Skin epidermis (tissue), 12 donors: ENCODE measurements at regions not wholly inside any gene's neighbourhood (a gene's known extent, or its start where the extent isn't known, plus 50 kb on each side); places are given as distances from the start of the nearest gene placed in this dataset.
"Not testable (repeated sequence)": the region's sequence is repeated elsewhere in the genome, so short reads cannot be mapped to it uniquely, and the experiment has no call there.

Source experiments
- H3K27ac ChIP-seq, 21 experiments: fragments of 200-600 bp; sonication (generic) in 11 of 21; one replicate each; pipeline ENCODE4 v1.5.0; 2020; ENCODE audit warnings: mild to moderate bottlenecking in 3 of 21, inconsistent platforms in 2 of 21, moderate library complexity in 2 of 21
- H3K4me3 ChIP-seq, 7 experiments: fragments of 200-600 bp; sonication (generic) in 2 of 7; one replicate each; pipeline ENCODE4 v1.5.0; 2020; ENCODE audit warnings: inconsistent platforms in 2 of 7, mild to moderate bottlenecking in 2 of 7, moderate library complexity in 1 of 7

- no peak overlapping the region for H3K4me3 ChIP-seq
- no peak overlapping the region for H3K27ac ChIP-seq
Observed at GRCh38 chr2:193187816-193188215, 993.1 kb upstream of the TMEFF2 start.

DNA sequence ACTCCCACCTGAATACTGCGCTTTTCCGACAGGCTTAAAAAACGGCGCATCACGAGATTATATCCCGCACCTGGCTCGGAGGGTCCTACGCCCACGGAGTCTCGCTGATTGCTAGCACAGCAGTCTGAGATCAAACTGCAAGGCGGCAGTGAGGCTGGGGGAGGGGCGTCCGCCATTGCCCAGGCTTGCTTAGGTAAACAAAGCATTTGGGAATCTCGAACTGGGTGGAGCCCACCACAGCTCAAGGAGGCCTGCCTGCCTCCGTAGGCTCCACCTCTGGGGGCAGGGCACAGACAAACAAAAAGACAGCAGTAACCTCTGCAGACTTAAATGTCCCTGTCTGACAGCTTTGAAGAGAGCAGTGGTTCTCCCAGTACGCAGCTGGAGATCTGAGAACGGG, 976.2 kb upstream of the TMEFF2 start:
- not testable (repeated sequence) for H3K27ac ChIP-seq, H3K4me3 ChIP-seq

DNA sequence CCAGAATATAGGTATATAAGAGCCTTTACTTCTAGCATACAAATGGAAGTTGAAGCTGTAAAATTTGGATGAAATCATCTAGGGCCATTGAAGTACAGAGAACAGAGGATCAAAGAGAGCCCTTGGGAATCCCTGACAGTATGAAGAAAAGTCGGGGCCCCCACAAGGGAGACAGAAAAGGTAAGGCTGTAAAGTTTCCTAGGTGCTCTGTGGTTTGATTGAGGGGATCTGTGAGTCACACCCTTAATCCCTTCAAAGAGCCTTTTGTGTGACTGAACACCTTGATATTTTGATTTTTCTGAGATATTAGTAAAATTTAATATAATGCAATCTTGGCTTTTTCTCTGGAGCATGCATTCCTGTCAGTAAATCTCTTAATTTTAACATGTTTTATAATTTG, 961.7 kb upstream of the TMEFF2 start:
- Histone ChIP-seq H3K27ac (no peak overlapping the region), H3K4me3 (no peak overlapping the region)

GRCh38 chr2:193154076-193154475, 959.3 kb upstream of the TMEFF2 start:
- Histone ChIP-seq H3K27ac (no peak overlapping the region), H3K4me3 (no peak overlapping the region)

- no peak overlapping the region for H3K27ac ChIP-seq
- no peak overlapping the region for H3K4me3 ChIP-seq
Observed at GRCh38 chr2:193153576-193153975, 958.8 kb upstream of the TMEFF2 start.

DNA sequence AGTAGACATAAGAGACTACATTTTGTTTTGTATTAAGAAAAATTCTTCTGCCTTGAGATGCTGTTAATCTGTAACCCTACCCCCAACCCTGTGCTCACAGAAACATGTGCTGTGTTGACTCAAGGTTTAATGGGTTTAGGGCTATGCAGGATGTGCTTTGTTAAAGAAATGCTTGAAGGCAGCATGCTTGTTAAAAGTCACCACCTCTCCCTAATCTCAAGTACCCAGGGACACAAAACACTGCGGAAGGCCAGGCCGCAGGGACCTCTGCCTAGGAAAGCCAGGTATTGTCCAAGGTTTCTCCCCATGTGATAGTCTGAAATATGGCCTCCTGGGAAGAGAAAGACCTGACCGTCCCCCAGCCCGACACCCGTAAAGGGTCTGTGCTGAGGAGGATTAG, 947.7 kb upstream of the TMEFF2 start:
- H3K4me3 ChIP-seq, H3K27ac ChIP-seq: not testable (repeated sequence)

GRCh38 chr2:193141998-193142397, 947.3 kb upstream of the TMEFF2 start:
- Histone ChIP-seq H3K27ac (no peak overlapping the region), H3K4me3 (no peak overlapping the region)

- H3K27ac ChIP-seq, H3K4me3 ChIP-seq: not testable (repeated sequence)
Observed at GRCh38 chr2:193140895-193141294, 946.2 kb upstream of the TMEFF2 start.

GRCh38 chr2:193124815-193125214, 930.1 kb upstream of the TMEFF2 start:
- Histone ChIP-seq H3K27ac (no peak overlapping the region), H3K4me3 (no peak overlapping the region)

DNA sequence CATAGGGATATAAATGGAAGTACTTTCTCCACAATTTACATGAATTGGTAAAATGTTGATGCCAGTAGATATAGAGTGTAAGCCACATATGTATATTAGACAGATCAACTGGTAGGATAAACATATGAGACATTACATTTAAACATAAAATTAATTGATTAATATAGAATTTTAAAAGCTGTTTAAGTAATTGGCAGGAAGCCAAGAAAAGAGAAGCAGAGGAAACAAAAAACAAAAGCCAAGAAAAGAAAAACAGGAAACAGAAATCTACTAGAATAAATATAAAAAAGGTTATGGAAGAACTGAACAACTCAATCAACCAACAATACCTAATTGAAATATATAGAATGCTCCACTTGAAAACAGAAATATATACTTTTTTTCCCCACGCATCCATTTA, 920.1 kb upstream of the TMEFF2 start:
- H3K27ac ChIP-seq = no peak overlapping the region

GRCh38 chr2:193112986-193113385, 918.3 kb upstream of the TMEFF2 start:
- Histone ChIP-seq H3K4me3 (no peak overlapping the region), H3K27ac (no peak overlapping the region)

More for the DNA sequence above, 920.1 kb upstream of the TMEFF2 start:
- H3K4me3 ChIP-seq = no peak overlapping the region

- Histone ChIP-seq H3K27ac (no peak overlapping the region), H3K4me3 (no peak overlapping the region)
Observed at GRCh38 chr2:193103064-193103463, 908.3 kb upstream of the TMEFF2 start.

DNA sequence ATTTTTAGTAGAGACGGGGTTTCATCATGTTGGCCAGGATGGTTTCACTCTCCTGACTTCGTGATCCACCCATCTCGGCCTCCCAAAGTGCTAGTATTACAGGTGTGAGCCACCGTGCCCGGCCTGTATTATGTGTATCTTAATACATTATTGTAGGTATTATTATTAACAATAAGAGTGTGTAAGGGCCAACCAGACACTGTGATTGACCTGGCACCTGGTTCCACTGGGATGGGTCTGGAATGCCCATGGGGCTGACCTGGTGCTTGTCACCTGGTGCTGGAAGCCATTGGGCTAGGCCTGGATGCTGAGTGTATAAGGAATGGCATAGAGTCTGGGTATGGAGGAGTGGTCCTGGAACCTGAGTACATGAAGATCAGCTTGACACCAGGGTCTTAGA, 906.9 kb upstream of the TMEFF2 start:
- Histone ChIP-seq H3K4me3 (no peak overlapping the region), H3K27ac (no peak overlapping the region)

DNA sequence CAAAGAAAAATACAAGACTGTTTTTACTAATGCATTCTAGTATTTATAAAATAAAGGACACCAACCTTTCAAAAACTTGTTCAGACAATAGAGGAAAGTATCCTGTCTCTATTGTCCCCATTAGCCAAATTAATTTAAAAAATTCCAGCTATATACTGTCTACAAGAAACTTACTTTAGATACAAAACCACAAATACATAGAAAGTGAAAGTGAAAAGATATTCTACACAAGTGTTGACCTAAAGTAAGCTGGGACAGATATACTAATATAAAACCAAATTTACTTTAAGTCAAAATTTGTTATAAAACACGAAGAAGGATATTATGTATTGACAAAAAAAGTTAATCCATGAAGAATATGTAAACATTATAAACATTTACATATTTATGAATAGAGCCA, 893.3 kb upstream of the TMEFF2 start:
- H3K4me3 ChIP-seq = no peak overlapping the region
- no peak overlapping the region for H3K27ac ChIP-seq

GRCh38 chr2:193076995-193077394, 882.3 kb upstream of the TMEFF2 start:
- Histone ChIP-seq H3K4me3 (no peak overlapping the region), H3K27ac (no peak overlapping the region)

- Histone ChIP-seq H3K4me3 (no peak overlapping the region), H3K27ac (no peak overlapping the region)
Observed at GRCh38 chr2:193074933-193075332, 880.2 kb upstream of the TMEFF2 start.

DNA sequence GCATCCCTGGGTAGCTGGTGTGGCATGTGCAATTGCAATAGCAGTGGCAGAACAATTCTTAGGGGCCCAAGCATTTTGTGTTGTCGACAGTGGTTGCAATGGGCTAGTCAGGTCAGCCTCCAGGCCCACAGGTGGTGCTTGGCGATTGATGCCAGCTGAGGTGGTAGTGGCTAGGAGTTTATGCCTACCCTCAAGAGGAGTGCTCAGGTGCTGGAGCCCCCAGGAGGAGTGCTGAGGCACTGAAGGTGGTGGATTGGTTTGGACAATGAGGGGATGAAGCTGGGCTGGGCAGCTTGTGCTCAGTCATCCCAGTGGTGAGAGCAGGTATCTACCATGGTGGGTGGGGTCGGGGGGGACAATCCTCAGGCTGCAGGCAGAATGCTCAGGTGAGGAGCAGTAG, 877.9 kb upstream of the TMEFF2 start:
- Histone ChIP-seq H3K27ac (no peak overlapping the region), H3K4me3 (no peak overlapping the region)

DNA sequence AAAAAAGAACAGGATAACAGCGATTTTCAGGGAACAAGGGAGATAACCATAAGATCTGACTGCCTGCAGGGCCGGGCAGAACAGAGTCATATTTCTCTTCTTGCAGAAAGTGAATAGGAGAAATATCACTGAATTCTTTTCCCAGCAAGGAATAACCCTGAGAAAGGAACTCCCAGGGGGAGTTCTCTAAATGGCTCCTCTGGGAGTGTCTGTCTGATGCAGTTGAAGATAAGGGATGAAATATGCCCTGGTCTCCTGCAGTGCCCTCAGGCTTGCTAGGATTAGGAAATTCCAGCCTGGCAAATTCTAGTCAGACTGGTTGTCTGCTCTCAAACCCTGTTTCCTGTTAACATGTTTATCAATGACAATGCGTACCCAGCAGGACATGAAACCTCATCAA, 830.8 kb upstream of the TMEFF2 start:
- not testable (repeated sequence) for H3K4me3 ChIP-seq, H3K27ac ChIP-seq

- Histone ChIP-seq H3K4me3 (no peak overlapping the region), H3K27ac (no peak overlapping the region)
Observed at GRCh38 chr2:193024791-193025190, 830.1 kb upstream of the TMEFF2 start.

DNA sequence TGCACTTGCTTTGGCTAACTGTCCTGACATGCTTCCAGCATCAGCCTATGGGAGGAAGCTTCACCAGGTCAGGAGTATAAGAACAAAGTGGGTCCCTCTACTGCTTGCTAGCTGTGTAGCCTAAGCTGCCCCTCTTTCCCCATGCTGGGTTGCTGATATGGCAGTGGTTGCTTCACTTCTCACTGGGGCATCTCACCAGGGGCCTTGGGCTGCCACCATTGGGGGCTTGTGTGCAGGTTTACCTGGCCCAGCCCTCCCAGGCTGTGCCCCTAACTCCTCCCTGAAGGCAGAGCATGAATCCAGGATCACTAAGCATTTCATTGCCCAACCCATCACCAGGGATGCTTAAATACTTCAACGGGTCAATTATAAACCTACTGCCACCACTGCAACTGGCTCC, 817.1 kb upstream of the TMEFF2 start:
- H3K27ac ChIP-seq = no peak overlapping the region

GRCh38 chr2:192993059-192993458, 798.3 kb upstream of the TMEFF2 start:
- no peak overlapping the region for H3K4me3 ChIP-seq

More for the DNA sequence above, 817.1 kb upstream of the TMEFF2 start:
- no peak overlapping the region for H3K4me3 ChIP-seq

DNA sequence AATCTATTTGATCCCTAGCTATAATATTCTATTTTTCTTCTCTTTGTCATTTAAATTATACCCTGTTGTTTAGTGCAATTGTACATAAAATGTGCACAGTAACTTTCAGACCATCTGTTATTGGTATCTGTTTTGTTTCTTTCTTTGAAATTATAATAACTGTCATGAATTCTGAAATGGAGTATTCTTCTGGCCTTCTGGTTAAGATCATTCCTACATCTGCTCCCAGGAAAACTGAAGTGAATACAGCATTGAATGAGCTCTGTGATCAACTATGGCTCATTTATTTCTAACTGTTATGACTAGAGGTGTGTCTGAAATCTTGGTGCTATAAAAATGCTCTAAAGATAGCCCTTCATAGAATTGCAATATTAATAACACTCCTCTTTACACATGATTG, 788.4 kb upstream of the TMEFF2 start:
- no peak overlapping the region for H3K27ac ChIP-seq
- H3K4me3 ChIP-seq = no peak overlapping the region

More at GRCh38 chr2:192993059-192993458, 798.3 kb upstream of the TMEFF2 start:
- H3K27ac ChIP-seq = no peak overlapping the region

DNA sequence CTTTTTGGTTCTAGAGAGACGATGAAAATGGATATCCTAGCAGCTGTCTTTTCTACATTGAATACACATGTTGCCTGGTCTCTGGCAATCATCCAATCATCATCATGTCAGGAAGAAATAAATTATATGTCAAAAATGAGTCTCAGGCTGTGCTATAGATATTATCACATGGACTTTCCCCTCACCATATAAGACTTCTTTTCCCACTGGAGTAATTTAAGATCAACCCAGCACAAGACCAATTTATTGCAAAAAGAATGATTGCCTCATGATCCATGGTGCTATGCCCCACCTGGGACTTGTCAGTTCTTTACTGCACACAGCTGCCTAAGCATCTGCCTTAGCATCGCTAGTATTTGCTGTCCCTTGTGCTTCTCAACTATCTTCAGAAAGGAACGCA, 783.7 kb upstream of the TMEFF2 start:
- H3K27ac ChIP-seq = no peak overlapping the region

More for the DNA sequence above, 783.7 kb upstream of the TMEFF2 start:
- no peak overlapping the region for H3K4me3 ChIP-seq
